SK-MEL-5 (cell line): ENCODE measurements at regions not wholly inside any gene's neighbourhood (a gene's known extent, or its start where the extent isn't known, plus 50 kb on each side); places are given as distances from the start of the nearest gene placed in this dataset.
"Not testable (repeated sequence)": the region's sequence is repeated elsewhere in the genome, so short reads cannot be mapped to it uniquely, and the experiment has no call there.

Experiments
- DNase-seq: peaks from one replicate; pipeline ENCODE4 v3.0.0-alpha.2; 2016; ENCODE audit warnings: low read depth, low spot score
- in situ Hi-C: cut with HindIII; loops from 2 replicates; pipeline ENCODE4 v1.10.0; 2016; ENCODE audit warnings: low sequenced_read_pairs, high pct_unique_total_duplicates, low pct_unique_long_range_greater_than_20kb

- DNase-seq = no peak
- in situ Hi-C loops = no loop called here
Observed at GRCh38 chr1:99062192-99062591, 57.5 kb upstream of the PLPPR5 start.

GRCh38 chr1:99069146-99069545 lies 64.5 kb upstream of the PLPPR5 start:
- in situ Hi-C loops = no loop called here
- no peak for DNase-seq

- DNase-seq, in situ Hi-C loops: not testable (repeated sequence)
Observed at GRCh38 chr1:99078529-99078928, 73.9 kb upstream of the PLPPR5 start.

GRCh38 chr1:99082366-99082765 lies 77.7 kb upstream of the PLPPR5 start:
- DNase-seq = no peak
- in situ Hi-C loops = no loop called here

GRCh38 chr1:99083338-99083737 lies 78.7 kb upstream of the PLPPR5 start:
- no peak for DNase-seq
- in situ Hi-C loops = no loop called here

- no peak for DNase-seq
- in situ Hi-C loops = no loop called here
Observed at GRCh38 chr1:99084562-99084961, 79.9 kb upstream of the PLPPR5 start.

GRCh38 chr1:99086057-99086456 lies 81.4 kb upstream of the PLPPR5 start:
- DNase-seq = no peak
- in situ Hi-C loops = no loop called here

- in situ Hi-C loops = no loop called here
Observed at GRCh38 chr1:99098589-99098988, 93.9 kb upstream of the PLPPR5 start.

GRCh38 chr1:99106274-99106673 lies 101.6 kb upstream of the PLPPR5 start:
- in situ Hi-C loops = no loop called here
- no peak for DNase-seq

More at GRCh38 chr1:99098589-99098988, 93.9 kb upstream of the PLPPR5 start:
- no peak for DNase-seq

- in situ Hi-C loops = no loop called here
- DNase-seq = no peak
Observed at GRCh38 chr1:99107680-99108079, 103.0 kb upstream of the PLPPR5 start.

GRCh38 chr1:99110140-99111041 lies 105.7 kb upstream of the PLPPR5 start:
- in situ Hi-C loops = no loop called here

GRCh38 chr1:99115231-99115630 lies 110.6 kb upstream of the PLPPR5 start:
- DNase-seq = no peak
- in situ Hi-C loops = no loop called here

More at GRCh38 chr1:99110140-99111041, 105.7 kb upstream of the PLPPR5 start:
- no peak for DNase-seq

GRCh38 chr1:99119188-99119587 lies 114.5 kb upstream of the PLPPR5 start:
- in situ Hi-C loops = no loop called here
- no peak for DNase-seq

- no peak for DNase-seq
- in situ Hi-C loops = no loop called here
Observed at GRCh38 chr1:99122039-99122438, 117.4 kb upstream of the PLPPR5 start.

GRCh38 chr1:99123936-99124335 lies 119.3 kb upstream of the PLPPR5 start:
- DNase-seq = no peak
- in situ Hi-C loops = no loop called here

GRCh38 chr1:99131546-99131945 lies 126.9 kb upstream of the PLPPR5 start:
- no peak for DNase-seq
- in situ Hi-C loops = no loop called here

GRCh38 chr1:99133756-99134500 lies 129.3 kb upstream of the PLPPR5 start:
- in situ Hi-C loops = no loop called here
- no peak for DNase-seq

- no peak for DNase-seq
Observed at GRCh38 chr1:99137554-99138206, 126.6 kb upstream of the PLPPR4 start.

More at GRCh38 chr1:99137554-99138206, 126.6 kb upstream of the PLPPR4 start:
- in situ Hi-C loops = no loop called here
